K562 (cell line): ENCODE measurements at regions not wholly inside any gene's neighbourhood (a gene's known extent, or its start where the extent isn't known, plus 50 kb on each side); places are given as distances from the start of the nearest gene placed in this dataset.

Experiments used
- ATAC-seq: fragments of 200-7000 bp; cut with Tn5 transposase; 3 replicates; pipeline ENCODE4 v1.9.1; 2020; ENCODE audit warnings: moderate library complexity
- BruUV-seq: library from RNA; stranded (reverse); fragments of 400-500 nt; replicated peaks from 2 replicates; lab custom pipeline; 2021; lab: Mats Ljungman, UMichigan
- CTCF ChIA-PET: fragments of 300-600 bp; formaldehyde crosslinking; extraction: SDS; loops from one replicate; lab custom pipeline; 2021; ENCODE audit warnings: low intra/inter-chr PET ratio; lab: Yijun Ruan, JAX
- POLR2A ChIA-PET: fragments of 300-600, 350-650 bp; sonication (Branson Sonifier 250); formaldehyde crosslinking; extraction: SDS; loops from one replicate; lab custom pipeline; 2021; ENCODE audit warnings: antibody characterized with exemption, inconsistent platforms; lab: Yijun Ruan, JAX
- DNase-seq, 4 experiments: peaks; one replicate each; pipeline versions ENCODE4 v3.0.0 to v3.0.0-alpha.2; 2011 to 2018; ENCODE audit warnings: low spot score in 3 of 4, mixed read lengths in 3 of 4; ENCODE audit errors: extremely low read depth in 1 of 4
- FAIRE-seq: peaks from 2 replicates; lab custom pipeline; 2011; peaks lifted over from hg19 to GRCh38; lab: Jason Lieb, UNC
- H2AFZ ChIP-seq: 2 replicates; pipeline ENCODE4 v1.6.0; 2011; ENCODE audit warnings: low read depth, low read length, control low read depth, inconsistent platforms
- H3K27ac ChIP-seq: fragments of 200-600 bp; 3 replicates; pipeline ENCODE4 v1.8.0; 2011; ENCODE audit warnings: low read depth, mild to moderate bottlenecking, control low read depth, inconsistent platforms, low read length, moderate library complexity, mixed read lengths; ENCODE audit errors: extremely low read depth
- H3K27me3 ChIP-seq, 2 experiments: fragments of 300-600 bp in 1 of 2; 2 replicates in 1 of 2; 3 replicates in 1 of 2; pipeline versions ENCODE4 v1.6.0 to v1.8.0; 2011; ENCODE audit warnings: inconsistent platforms in 2 of 2, low read length in 2 of 2, mild to moderate bottlenecking in 1 of 2, mixed read lengths in 1 of 2, moderate library complexity in 1 of 2; ENCODE audit not compliant: control insufficient read depth in 2 of 2, insufficient read depth in 2 of 2
- H3K36me3 ChIP-seq: fragments of 300-600 bp; 3 replicates; pipeline ENCODE4 v1.8.0; 2011; ENCODE audit warnings: mild to moderate bottlenecking, low read length, inconsistent platforms; ENCODE audit not compliant: control insufficient read depth, insufficient read depth
- H3K4me1 ChIP-seq, 2 experiments: fragments of 200-600 bp in 1 of 2; replicated peaks in 1 of 2; 2 replicates in 1 of 2; 3 replicates in 1 of 2; pipeline versions ENCODE4 v1.5.1 to v1.8.0; 2011; ENCODE audit warnings: inconsistent platforms in 2 of 2, low read length in 2 of 2, mild to moderate bottlenecking in 1 of 2, mixed read lengths in 1 of 2, moderate library complexity in 1 of 2; ENCODE audit not compliant: control insufficient read depth in 2 of 2, insufficient read depth in 2 of 2
- H3K4me2 ChIP-seq: 2 replicates; pipeline ENCODE4 v1.6.1; 2011; ENCODE audit warnings: low read length, control low read depth, inconsistent platforms, mixed read lengths; ENCODE audit not compliant: insufficient read depth
- H3K4me3 ChIP-seq: fragments of 200-600 bp; sonication (generic), shearing (Covaris generic); 2 replicates; pipeline ENCODE4 v1.5.1; 2016; ENCODE audit warnings: control low read depth, inconsistent platforms
- H3K79me2 ChIP-seq: fragments of 200-600 bp; 3 replicates; pipeline ENCODE4 v1.8.0; 2011; ENCODE audit warnings: low read length, inconsistent platforms; ENCODE audit not compliant: control insufficient read depth, insufficient read depth
- H3K9ac ChIP-seq, 2 experiments: 2 replicates each; pipeline versions ENCODE4 v1.6.0 to v1.6.1; 2011; ENCODE audit warnings: low read depth in 2 of 2, low read length in 2 of 2, control low read depth in 1 of 2, inconsistent platforms in 1 of 2, mild to moderate bottlenecking in 1 of 2, mixed read lengths in 1 of 2; ENCODE audit not compliant: insufficient read depth in 1 of 2
- H3K9me1 ChIP-seq: one replicate; pipeline ENCODE4 v1.6.0; 2011; ENCODE audit warnings: inconsistent platforms, mild to moderate bottlenecking, low read length, moderate library complexity; ENCODE audit not compliant: control insufficient read depth, insufficient read depth
- H3K9me3 ChIP-seq: replicated peaks from 2 replicates; pipeline ENCODE4 v1.5.1; 2011; ENCODE audit warnings: low read depth, low read length, inconsistent platforms; ENCODE audit not compliant: control insufficient read depth, insufficient read depth
- H4K20me1 ChIP-seq: replicated peaks from 2 replicates; pipeline ENCODE4 v1.6.1; 2011; ENCODE audit warnings: low read length, inconsistent platforms, mixed read lengths; ENCODE audit not compliant: control insufficient read depth, insufficient read depth
- CHD1 ChIP-seq: fragments of 200-600 bp; sonication (generic); IDR thresholded peaks from one replicate; pipeline ENCODE4 v1.6.1; 2012; ENCODE audit warnings: mild to moderate bottlenecking, moderate library complexity, low read length, inconsistent platforms
- ESRRA ChIP-seq: fragments of 450-650 bp; IDR thresholded peaks from 2 replicates; pipeline ENCODE4 v1.6.1; 2014; ENCODE audit warnings: low read depth, mild to moderate bottlenecking, moderate library complexity, borderline replicate concordance
- FOXP1 ChIP-seq: sonication (generic); formaldehyde crosslinking; IDR thresholded peaks from 2 replicates; pipeline ENCODE4 v1.8.0; 2022; ENCODE audit warnings: mild to moderate bottlenecking, missing genetic modification reagents
- GTF2A2 ChIP-seq: IDR thresholded peaks from 2 replicates; pipeline ENCODE4 v1.6.1; 2016; ENCODE audit warnings: mild to moderate bottlenecking, missing genetic modification characterization, missing compliant biosample characterization
- MED1 ChIP-seq: sonication (generic); formaldehyde crosslinking; IDR thresholded peaks from 2 replicates; pipeline ENCODE4 v1.8.1; 2023; ENCODE audit warnings: missing genetic modification reagents, borderline replicate concordance
- RCOR1 ChIP-seq, 2 experiments: IDR thresholded peaks; 2 replicates each; pipeline ENCODE4 v1.6.1; 2012; ENCODE audit warnings: low read depth in 2 of 2, low read length in 2 of 2, borderline replicate concordance in 1 of 2, improper control_type of control experiment in 1 of 2
- RUNX1 ChIP-seq: sonication (generic); IDR thresholded peaks from 2 replicates; pipeline ENCODE4 v1.6.1; 2016; ENCODE audit warnings: antibody characterized with exemption, low read depth
- SP2 ChIP-seq: IDR thresholded peaks from 2 replicates; pipeline ENCODE4 v1.6.1; 2011; ENCODE audit warnings: mild to moderate bottlenecking, low read depth, low read length, moderate library complexity; ENCODE audit not compliant: poor library complexity, severe bottlenecking; ENCODE audit errors: extremely low read depth
- SRSF7 ChIP-seq: fragments of 200-400 bp; formaldehyde crosslinking; optimal IDR thresholded peaks from 2 replicates; pipeline ENCODE3; 2017; ENCODE audit warnings: mild to moderate bottlenecking, low read depth, low read length
- TAF7 ChIP-seq: fragments of 450-650 bp; IDR thresholded peaks from 2 replicates; pipeline ENCODE4 v1.6.1; 2016; ENCODE audit warnings: missing genetic modification characterization, missing compliant biosample characterization
- ZBTB17 ChIP-seq: fragments of 450-650 bp; formaldehyde crosslinking; IDR thresholded peaks from 2 replicates; pipeline ENCODE4 v1.4.0; 2020; ENCODE audit warnings: mild to moderate bottlenecking
- ZNF134 ChIP-seq: fragments of 250-450 bp; sonication (Bioruptor Pico); conservative IDR thresholded peaks from 2 replicates; pipeline ENCODE4 v1.4.0; 2020
- ZNF217 ChIP-seq: sonication (generic); formaldehyde crosslinking; IDR thresholded peaks from 2 replicates; pipeline ENCODE4 v1.8.0; 2022; ENCODE audit warnings: mild to moderate bottlenecking, missing genetic modification reagents
- WGBS: fragments of 100-300 bp; shearing (Covaris generic); methylation state at CpG from one replicate; pipeline ENCODE4 v1.1.6; 2016; ENCODE audit warnings: low coverage, mixed read lengths; ENCODE audit not compliant: insufficient coverage; ENCODE audit errors: missing lambda C conversion rate; 5-methylcytosine and 5-hydroxymethylcytosine counted together
- in situ Hi-C: fragments of 300-500 bp; cut with MboI; formaldehyde crosslinking; loops from 4 replicates; pipeline ENCODE4 v1.15.0; 2018; ENCODE audit warnings: inconsistent platforms, mixed read lengths
- intact Hi-C: fragments of 100-400 bp; cut with micrococcal nuclease; formaldehyde crosslinking; loops from 2 replicates; pipeline ENCODE4 v1.14.2; 2022
- TF ChIP-seq, protein P1 (sequence below): fragments of 450-650 bp; IDR thresholded peaks from 2 replicates; pipeline ENCODE4 v1.6.1; 2016; ENCODE audit warnings: low read depth
- TF ChIP-seq, protein P2 (sequence below), 3 experiments: fragments of 200-800 bp in 1 of 3; sonication (Bioruptor generic) in 1 of 3; sonication (generic) in 1 of 3; formaldehyde crosslinking in 1 of 3; IDR thresholded peaks; 2 replicates each; pipeline versions ENCODE4 v1.6.1 to v1.8.0; 2016 to 2022; ENCODE audit warnings: mild to moderate bottlenecking in 2 of 3, missing compliant biosample characterization in 2 of 3, missing genetic modification characterization in 2 of 3, missing genetic modification reagents in 1 of 3

DNA sequence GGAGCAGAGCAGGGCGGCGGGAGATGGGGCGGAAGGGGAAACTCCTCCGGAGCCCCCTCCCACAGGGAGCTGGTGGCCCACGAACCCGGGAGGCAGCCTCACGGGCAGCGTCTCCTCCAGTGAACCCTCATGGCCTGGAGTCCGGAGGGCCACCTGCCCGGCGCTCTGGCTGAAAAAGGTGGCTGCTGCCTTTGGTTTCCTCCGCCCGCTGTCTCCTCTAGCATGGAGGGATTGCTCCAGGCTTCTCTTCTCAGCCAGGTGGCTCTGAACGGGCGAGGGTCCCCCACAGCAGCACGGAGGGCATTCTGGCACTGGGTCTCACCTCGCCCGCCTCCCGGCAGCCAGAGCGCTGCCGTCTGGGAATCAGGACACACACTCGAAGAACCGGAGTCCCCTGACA is 177.3 kb upstream of the PFKP start:
- no peak overlapping the region for H3K9ac ChIP-seq
- no peak overlapping the region for H3K4me2 ChIP-seq
- no peak overlapping the region for H3K4me3 ChIP-seq
- no TSS peak for BruUV-seq
- H2AFZ ChIP-seq: no peak overlapping the region
- H3K79me2 ChIP-seq: no peaks in the 10 kb centered on the region
- POLR2A ChIA-PET: no interaction called here
- H4K20me1 ChIP-seq: no peaks in the 10 kb centered on the region
- FAIRE-seq (no peak), ATAC-seq (no peak), DNase-seq (no peak)
- whole genome bisulfite sequencing: 2% methylated on average over 23 of the region's 23 CpGs
- in situ Hi-C loops: no loop called here
- H3K9me1 ChIP-seq: no peaks in the 10 kb centered on the region
- peaks cover 38 to 65% of the 10 kb centered on the region in 2 experiments; a peak in 4 of 5 replicates for H3K27me3 ChIP-seq
- H3K36me3 ChIP-seq: no peaks in the 10 kb centered on the region
- TF ChIP-seq TAF7 (tag) (no peak), ZBTB17 (no peak), GTF2A2 (tag) (no peak), FOXP1 (CRISPR knock-in tag) (no peak), RCOR1 (IDR thresholded peaks at IDR 0.05; ENCODE audit: borderline replicate concordance in 1 of 2, low read depth in 2 of 2, low read length in 2 of 2) (no peak), MED1 (CRISPR knock-in tag) (no peak), SP2 (no peak), SRSF7 (no peak), ZNF134 (no peak), CHD1 (no peak), ESRRA (no peak), RUNX1 (no peak), ZNF217 (no peak)
- TF ChIP-seq, protein P1, sequence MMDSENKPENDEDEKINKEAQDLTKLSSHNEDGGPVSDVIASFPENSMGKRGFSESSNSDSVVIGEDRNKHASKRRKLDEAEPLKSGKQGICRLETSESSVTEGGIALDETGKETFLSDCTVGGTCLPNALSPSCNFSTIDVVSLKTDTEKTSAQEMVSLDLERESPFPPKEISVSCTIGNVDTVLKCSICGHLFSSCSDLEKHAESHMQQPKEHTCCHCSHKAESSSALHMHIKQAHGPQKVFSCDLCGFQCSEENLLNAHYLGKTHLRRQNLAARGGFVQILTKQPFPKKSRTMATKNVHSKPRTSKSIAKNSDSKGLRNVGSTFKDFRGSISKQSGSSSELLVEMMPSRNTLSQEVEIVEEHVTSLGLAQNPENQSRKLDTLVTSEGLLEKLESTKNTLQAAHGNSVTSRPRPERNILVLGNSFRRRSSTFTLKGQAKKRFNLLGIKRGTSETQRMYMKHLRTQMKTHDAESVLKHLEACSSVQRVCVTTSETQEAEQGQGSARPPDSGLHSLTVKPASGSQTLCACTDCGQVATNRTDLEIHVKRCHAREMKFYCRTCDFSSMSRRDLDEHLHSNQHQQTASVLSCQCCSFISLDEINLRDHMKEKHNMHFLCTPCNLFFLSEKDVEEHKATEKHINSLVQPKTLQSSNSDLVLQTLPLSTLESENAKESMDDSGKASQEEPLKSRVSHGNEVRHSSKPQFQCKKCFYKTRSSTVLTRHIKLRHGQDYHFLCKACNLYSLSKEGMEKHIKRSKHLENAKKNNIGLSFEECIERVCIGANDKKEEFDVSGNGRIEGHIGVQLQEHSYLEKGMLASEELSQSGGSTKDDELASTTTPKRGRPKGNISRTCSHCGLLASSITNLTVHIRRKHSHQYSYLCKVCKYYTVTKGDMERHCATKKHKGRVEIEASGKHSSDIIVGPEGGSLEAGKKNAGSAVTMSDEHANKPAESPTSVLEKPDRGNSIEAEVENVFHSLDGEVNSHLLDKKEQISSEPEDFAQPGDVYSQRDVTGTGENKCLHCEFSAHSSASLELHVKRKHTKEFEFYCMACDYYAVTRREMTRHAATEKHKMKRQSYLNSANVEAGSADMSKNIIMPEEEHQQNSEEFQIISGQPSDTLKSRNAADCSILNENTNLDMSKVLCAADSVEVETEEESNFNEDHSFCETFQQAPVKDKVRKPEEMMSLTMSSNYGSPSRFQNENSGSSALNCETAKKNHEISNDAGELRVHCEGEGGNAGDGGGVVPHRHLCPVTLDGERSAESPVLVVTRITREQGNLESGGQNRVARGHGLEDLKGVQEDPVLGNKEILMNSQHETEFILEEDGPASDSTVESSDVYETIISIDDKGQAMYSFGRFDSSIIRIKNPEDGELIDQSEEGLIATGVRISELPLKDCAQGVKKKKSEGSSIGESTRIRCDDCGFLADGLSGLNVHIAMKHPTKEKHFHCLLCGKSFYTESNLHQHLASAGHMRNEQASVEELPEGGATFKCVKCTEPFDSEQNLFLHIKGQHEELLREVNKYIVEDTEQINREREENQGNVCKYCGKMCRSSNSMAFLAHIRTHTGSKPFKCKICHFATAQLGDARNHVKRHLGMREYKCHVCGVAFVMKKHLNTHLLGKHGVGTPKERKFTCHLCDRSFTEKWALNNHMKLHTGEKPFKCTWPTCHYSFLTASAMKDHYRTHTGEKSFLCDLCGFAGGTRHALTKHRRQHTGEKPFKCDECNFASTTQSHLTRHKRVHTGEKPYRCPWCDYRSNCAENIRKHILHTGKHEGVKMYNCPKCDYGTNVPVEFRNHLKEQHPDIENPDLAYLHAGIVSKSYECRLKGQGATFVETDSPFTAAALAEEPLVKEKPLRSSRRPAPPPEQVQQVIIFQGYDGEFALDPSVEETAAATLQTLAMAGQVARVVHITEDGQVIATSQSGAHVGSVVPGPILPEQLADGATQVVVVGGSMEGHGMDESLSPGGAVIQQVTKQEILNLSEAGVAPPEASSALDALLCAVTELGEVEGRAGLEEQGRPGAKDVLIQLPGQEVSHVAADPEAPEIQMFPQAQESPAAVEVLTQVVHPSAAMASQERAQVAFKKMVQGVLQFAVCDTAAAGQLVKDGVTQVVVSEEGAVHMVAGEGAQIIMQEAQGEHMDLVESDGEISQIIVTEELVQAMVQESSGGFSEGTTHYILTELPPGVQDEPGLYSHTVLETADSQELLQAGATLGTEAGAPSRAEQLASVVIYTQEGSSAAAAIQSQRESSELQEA: no peak
- TF ChIP-seq, protein P2, sequence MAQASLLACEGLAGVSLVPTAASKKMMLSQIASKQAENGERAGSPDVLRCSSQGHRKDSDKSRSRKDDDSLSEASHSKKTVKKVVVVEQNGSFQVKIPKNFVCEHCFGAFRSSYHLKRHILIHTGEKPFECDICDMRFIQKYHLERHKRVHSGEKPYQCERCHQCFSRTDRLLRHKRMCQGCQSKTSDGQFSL (CRISPR knock-in tag; IDR thresholded peaks at IDR 0.05): no peak
- TF ChIP-seq, protein P2 (tag; IDR thresholded peaks at IDR 0.05): no peak
- TF ChIP-seq, all 486 proteins: peak for 0
- Histone ChIP-seq H3K9me3 (no peaks in the 10 kb centered on the region), H3K4me1 (no peaks in the 10 kb centered on the region), H3K27ac (no peak overlapping the region)
- intact Hi-C loops: no loop called here
- CTCF ChIA-PET: no interaction called here
